Fibroblast of gingiva (primary cell): ENCODE measurements at regions not wholly inside any gene's neighbourhood (a gene's known extent, or its start where the extent isn't known, plus 50 kb on each side); places are given as distances from the start of the nearest gene placed in this dataset.
"Not testable (repeated sequence)": the region's sequence is repeated elsewhere in the genome, so short reads cannot be mapped to it uniquely, and the experiment has no call there.

ENCODE experiments used
- DNase-seq: peaks from one replicate; pipeline ENCODE4 v3.0.0-alpha.2; 2011; ENCODE audit warnings: low read depth

DNA sequence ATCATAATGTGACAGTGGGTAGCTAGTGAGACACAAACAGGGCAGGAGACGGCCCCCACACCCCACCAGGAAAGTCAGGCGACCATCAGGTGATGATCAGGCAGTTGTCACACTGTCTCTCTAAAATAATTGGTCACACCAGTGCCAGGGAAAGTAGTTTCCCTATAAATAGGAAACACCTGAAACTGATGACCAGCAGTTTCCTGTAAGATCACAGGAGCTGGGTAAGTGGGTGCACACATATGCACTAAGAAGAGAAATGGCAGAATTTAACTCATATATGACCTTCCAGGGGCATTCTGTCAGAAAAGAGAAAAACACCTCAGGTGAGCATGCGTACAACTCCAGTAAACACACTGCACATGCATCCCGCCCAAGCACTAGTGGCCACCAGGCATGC, 620.5 kb upstream of the GHITM start:
- no peak for DNase-seq

DNA sequence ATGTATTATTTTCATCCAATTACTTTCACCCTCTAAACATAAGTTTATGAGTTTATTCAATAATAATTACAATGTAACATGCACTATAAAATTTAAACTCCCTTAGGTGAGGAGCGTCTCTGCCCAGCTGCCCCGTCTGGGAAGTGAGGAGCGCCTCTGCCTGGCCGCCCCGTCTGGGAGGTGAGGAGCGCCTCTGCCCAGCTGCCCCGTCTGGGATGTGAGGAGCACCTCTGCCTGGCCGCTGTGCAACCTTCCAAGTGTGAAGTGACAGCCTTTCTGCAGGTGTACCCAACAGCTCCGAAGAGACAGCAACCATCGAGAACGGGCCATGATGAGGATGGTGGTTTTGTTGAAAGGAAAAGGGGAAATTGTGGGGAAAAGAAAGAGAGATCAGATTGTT, 618.9 kb upstream of the GHITM start:
- not testable (repeated sequence) for DNase-seq

DNA sequence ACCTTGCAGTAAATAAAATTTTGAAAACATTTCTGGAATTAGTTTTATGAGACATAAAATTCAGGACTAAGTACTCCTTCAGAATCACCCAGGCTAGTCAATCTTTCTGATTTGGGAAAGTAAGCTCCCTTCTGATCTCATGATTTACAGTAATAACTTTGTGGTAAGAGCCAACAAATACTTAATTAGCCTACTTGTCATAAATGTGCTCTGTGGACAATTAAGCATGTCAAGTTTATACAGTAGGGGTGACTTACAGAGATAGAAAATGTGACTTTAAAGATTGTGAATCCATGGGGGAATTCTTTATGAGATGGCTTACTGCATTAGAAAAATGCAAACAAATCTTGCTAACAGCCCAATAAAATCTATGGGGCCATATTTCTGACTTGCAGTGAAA, 616.9 kb upstream of the GHITM start:
- no peak for DNase-seq

DNA sequence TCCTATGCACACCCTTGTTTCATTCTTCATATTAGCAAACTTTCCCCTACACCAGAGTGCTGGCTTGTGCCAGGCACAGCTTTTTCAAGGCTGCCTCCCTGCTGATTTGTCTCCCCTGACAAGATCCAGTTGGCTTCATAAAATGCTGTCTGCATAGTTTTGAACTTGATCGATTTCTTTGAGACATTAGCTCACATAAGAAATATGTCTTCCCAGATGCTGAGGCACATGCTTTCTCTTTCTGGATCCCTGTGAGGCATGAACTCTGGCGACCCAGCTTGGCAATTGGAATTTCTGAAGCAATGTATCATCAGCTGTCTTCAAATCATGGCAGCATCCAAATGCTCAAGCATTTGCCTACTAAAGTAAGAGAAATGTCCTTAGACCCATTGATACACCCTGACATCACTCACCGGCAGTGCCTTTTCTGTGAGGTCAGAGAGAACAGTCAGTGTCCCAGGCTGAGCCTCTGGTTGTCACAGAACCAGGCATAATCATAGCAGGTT, 616.4 kb upstream of the GHITM start:
- no peak for DNase-seq

DNA sequence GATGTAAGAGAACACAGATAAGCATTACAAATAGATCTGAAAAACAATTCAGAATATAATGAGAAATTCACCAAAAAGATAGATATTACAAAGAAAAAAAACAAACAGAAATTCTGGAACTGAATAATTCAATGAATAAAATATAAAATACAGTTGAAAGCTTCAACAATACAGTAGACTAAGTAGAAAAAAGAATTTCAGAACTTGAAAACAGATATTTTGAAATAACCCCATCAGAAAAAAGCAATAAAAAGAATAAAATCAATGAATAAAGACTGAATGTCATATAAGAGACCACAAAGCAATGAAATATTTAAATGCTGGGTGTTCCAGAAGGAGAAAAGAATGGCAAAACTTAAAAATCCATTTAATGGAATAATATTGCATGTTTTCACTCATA, 611.4 kb upstream of the GHITM start:
- DNase-seq: no peak

DNA sequence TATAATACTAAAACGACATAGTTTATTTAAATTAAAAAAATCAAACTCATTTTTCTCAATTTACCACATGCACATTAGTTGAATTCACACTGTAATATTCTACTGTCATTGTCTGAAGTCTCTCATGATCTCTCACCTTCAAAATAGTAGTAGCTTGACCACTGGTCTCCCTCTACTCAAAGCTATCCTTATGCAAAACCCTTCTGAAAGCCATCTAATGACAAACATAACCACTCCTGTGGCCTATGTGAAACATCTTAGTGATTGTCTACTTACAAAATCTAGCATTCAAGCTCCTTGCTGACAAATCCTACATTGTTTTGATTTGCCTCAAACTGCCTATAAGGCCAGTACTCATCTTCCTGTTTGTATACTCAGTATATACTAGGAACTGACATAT, 606.0 kb upstream of the GHITM start:
- no peak for DNase-seq

DNA sequence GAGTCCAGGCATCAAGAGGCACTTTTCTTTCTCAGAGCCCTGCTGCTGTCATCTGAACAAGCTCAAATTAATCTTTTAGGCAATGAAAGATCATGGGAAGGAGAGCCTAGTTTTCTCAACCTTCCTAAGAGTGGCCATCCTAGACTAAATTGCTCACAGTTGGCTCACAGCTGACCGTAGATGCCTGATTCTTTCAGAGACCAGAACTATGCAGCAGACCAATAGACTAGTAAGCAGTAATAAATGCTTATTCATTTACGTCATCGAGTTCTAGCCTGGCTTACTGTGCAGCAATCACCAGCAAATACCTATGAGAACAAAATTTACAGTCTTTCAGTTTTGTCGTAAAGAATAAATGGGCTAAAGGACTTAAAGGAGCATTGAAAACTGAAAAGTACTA, 602.9 kb upstream of the GHITM start:
- no peak for DNase-seq

DNA sequence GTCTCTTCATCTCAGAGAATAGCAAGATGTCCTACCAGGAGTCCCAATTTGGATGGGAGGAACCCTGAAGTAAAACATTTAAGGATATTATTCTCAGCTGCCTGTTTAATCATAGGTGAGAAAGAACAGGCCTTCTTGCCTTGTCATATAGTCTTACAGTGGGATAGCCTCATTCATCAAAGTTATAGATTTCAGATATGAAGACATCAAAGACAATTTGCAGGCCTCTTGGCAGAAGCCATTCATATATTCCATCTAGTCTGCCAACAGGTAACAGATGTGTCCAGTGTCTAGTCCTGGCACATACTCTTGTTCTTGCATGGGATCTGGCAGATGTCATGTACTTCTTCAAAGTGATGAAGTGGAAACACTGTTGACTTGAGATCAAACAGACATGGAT, 601.3 kb upstream of the GHITM start:
- no peak for DNase-seq

DNA sequence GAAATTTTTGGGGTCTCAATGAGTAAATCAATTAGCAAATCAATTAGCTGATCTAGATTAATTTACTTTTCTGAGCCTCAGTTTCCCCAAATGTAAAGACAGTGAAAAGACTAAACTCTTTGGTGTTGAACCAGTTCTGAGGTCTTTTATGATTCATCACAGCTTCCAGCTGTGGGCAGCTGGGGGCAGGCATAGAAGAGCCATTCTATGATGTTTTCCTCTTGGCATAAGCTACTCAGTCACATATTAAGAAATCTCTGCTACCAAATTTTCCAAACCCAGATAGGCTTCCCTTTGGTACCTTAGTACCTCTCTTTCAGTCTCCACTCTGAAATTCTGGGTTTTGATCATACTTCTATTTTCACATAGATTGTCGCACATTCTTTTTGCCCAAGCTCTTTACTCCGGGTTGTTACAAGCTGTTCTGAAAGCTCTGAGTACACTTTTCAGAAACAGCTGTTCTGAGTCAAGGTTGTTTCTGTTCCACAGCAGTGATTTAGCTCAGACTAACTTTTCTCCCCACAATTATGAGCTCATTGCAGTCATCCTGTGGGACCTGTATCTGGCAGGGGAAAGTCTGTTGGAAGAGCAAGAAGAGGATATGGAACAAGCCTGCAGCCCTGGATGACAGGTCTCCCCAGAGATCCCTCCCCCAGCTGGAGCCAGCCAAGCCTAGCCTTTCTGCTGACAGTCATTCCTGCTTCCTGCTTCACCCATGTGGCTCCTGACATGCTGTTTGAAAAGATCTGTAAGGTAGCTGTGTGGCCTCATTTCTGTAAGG, 599.6 kb upstream of the GHITM start:
- DNase-seq: no peak

DNA sequence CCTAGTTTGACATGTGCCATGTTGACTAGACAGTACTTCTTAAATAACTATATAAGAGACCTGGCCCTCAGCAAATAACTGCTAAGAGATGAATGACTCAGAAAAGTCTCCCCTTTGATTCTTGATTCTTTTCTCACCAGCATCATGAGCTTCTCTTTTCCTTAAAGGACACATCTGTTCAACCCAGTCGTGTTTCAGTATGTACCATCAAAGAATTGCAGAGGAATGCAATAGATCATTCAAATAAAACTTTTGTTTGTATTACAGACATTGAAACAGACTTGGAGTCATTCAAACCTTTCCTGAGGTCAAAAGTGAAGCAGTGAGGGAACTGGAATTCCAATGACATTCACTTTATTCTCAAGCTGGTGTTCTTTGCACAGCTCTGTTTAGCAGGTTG, 598.3 kb upstream of the GHITM start:
- DNase-seq: no peak

DNA sequence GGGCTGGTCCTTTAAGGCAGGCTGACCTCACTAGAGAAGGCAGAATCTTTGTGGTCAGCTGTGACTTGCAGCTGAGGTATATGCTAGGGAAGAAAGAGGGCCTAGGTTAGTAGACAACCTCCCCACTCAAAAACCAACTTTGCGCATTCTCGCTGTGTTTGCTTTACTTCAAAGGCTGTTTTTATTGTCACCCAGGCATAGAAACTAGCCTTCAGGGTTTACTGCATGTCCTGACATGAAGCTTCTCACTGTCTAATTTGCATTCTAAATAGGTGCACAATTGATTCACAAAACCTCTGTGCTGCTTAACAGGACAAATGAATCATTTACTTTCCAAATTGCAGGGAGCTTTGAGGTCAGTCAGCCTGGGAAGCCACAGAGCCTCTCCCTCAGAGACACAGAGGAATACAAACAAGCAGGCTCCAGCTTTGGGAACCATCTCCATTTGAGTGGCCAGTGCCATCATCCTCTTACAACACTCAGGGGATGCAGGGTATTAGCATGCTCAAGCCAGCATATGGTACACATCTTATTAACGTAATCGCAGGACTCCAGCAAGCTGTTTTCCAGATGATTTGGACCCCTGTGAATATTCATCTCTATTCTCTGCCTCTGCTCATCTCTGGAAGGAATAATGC, 596.4 kb upstream of the GHITM start:
- no peak for DNase-seq

DNA sequence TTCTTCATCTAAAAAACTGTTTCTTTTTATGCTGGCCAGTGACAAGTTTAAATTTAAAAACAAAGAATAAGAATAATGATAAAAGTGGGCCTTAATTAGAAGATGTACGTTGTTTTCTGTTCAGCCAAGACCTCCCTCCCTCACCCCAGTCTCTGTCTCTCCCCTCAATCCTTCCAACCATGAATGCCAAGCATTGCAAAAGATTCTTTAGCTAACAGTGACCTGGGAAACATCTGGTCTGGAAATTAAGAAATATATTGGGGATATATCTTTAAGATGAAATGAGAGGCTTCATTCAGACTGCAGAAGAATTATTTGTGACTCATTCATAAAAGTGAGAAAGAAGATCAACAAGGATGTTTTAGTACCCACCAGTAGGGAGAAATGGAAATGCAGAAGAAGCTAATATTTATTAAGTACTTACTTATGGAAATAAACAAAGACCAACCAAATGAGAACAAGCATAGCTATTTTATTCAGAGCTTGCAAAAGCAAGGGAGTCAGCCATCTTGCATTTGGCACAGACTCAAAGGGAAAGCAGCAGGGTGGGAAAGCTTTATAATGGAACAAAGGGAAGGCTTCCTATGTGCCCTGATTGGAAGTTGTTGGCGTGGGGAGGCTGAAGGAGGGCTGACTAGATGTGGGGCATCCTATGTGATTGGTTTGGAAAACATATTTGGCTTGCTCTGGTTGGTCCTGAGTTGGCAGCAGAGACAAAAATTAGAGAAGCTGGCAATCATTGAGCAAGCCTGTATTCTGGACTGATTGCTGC, 595.4 kb upstream of the GHITM start:
- DNase-seq: no peak

DNA sequence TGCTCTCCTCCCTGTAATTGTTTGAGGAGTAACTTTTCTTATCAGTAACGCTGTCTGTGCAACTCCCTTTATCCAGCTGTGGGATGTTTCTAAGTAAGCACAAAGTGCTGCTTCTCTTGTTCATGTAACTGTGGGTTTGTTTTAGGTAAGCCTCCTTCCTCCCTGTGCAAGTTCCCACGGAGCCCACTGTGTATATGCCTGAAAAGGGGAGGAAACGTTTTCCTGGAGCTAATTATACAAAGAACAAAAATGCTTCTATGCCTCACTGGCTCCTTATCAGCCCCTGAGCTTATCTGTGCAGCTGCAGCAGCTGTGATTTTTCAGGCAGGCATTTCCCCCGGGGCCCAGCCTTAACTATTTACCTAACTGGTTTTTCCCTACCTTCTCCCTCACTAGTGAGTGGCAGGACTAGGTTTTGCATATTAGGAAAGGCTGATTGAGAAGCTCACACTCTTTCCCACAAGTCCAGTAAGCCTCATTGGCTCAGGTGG, 593.4 kb upstream of the GHITM start:
- DNase-seq: no peak

DNA sequence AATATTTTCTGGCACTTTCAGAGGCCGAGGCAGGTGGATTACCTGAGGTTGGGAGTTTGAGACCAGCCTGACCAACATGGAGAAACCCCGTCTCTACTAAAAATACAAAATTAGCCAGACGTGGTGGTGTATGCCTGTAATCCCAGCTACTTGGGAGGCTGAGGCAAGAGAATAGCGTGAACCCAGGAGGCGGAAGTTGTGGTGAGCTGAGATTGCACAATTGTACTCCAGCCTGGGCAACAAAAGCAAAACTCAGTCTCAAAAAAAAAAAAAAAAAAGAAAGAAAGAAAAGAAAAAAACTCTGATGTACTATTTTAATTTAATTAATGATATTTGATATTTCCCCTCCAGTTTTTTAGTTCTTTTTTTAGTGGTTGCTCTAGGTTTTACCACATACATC, 588.1 kb upstream of the GHITM start:
- DNase-seq: not testable (repeated sequence)

DNA sequence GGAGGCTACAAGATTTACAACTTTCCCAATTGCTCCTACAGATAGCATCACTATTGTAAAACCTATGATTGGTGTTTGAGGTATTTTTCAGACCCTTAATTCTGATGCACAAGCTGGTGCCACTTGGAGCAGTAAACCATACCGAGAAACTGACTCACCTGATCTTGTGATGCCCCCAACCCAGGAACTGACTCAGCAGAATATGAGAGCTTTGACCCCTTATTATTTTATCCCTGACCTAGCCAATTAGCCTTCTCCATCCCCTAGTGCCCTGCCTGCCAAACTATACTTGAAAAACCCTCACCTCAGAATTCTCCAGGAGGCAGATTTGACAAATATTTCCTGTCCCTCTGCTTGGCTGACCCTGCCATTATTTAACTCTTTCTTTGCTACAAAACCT, 585.9 kb upstream of the GHITM start:
- DNase-seq: no peak

DNA sequence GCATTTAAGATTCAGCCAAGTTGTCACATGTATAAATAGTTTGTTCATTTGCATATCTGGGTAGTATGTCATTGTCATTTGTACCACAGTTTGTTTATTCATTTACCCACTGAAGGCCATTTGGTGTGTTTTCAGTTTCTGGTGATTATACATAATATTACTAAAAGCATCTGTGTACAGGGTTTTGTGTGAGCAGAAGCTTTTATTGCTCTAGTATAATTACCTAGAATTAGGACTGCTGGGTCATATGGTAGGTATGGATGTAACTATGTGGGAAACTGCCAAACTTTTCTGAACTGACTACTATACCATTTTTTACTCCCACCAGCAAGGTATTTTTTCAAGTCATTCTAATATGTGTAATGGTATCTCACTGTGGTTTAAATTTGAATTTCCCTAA, 584.0 kb upstream of the GHITM start:
- DNase-seq: no peak

DNA sequence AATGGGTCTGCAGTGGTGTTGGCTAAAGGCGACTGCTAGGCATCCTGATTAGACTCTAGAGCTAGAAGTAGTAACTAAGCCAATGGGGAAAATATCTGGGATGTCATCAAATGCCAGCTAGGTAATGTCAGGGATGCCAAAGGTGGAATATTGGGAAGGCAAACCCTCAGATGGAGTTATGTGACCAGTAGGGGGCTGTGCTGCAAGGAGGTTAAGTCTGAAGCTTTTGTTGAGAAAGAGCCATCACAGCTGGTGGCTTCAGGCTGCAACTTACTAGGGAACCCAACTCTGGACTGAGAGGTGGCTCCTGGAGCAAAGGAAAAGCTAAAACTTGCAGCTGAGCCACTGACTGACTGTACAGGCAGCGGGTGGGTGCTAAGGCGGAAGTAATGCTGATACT, 576.9 kb upstream of the GHITM start:
- DNase-seq: no peak

DNA sequence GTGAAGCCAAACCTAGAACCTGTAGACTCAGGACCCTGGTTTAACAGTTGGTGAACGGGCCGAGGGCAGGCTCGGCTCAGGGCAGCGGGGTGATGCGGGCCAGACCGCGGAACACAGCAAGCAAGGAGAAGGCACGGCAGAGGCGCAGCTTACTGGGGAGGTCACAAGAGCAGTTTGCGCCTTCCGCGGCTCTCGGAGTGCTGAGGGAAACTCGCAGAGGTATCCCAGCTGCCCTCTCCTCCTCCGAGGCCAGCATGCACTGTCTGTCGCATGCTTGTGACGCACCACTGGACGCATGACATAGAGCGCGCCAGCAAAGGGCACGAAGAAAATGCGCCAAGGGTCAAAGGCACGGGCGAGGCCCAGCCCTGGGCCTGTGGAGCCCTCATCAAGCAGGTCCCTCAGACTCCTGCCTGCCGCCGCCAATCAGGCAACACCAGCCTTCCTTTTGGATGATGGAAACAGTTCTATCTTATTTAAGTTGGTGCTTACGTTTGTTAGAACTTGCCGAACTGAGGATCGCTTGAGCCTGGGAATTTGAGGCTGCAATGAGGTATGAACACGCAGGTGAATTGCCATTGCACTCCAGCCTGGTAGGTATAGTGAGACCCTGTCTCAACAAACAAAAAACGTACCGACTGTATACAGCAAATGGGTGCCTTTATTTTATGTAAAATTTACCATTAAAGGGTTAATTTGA, 574.3 kb upstream of the GHITM start:
- no peak for DNase-seq

DNA sequence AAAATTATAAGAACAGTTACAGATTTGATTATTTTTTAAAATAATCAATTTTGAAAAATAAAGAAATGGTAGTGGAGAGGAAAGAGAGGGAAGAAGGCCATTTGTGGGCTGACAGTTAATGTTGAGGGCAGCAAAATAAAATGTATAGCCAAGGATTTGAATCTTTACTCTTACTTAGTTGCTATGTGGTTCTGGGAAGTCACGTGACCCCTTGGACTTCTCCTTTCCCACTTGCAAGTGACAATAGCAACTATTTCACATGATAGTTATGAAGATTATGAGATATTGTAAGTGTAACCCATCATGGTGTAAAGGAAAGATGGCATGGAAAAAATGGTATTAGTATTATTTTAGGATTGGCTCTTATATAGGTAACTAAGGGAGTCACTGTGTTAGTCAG, 567.3 kb upstream of the GHITM start:
- no peak for DNase-seq

DNA sequence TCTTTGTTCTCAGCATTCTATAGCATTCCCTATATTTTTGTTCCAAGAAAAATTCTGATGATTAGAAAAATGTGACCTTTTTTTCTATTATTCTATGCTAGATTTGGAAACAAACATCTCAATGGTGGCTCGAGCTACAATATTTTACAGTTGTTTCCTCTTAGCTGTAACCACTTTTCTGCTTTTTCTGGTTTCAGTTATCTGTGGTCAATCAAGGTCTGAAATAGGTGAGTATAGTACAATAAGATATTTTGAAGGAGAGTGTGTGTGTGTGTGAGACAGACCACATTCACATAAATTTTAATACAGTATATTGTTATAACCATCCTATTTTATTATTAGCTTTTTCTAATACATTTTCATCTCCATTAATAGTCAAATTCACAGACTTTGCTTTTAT, 564.5 kb upstream of the GHITM start:
- no peak for DNase-seq

DNA sequence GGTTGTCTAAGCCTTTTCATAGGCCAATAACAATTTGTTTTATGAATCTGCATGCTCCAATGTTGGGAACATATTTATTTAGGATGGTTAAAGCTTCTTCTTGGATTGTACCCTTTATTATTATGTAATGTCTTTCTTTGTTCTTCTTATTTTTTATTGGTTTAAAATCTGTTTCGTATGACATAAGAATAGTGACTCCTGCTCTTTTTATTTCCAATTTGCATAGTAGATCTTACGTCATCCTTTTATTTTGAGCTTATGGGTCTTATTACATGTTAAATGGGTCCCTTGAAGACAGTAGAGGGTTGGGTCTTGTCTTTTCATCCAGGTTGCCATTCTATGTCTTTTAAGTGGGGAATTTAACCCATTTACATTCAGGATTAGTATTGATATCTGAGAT, 561.9 kb upstream of the GHITM start:
- DNase-seq: no peak

DNA sequence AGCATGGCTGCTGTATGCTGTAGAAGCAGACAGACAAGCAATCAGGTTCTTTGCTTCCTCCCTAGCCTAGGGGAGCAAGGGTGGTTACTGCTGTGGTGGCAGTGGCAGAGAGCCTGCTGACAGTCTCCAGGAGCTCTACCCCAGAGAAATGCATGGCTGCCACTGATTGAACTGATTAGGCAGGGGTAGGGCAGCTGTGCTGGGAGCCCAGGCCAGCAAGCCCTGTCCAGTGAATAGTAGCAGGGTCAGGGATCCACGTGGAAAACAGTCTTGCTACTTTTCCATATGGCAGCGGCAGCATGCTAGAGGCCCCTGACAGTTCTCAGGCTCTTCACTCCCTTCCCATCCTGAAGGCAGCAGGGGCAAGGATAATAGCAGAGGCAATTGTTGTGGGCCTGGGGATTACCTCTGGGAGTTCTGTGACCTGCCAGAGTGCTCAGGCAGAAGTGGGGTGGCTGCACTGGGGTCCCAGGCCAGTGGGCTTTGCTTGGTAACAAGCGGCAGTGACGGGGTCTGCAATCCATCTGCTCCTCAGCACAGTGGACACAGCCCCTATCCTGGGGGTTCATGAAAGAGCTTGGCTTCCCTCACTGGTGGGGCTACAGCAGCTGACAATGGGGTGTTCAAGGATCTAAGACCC, 558.8 kb upstream of the GHITM start:
- DNase-seq: no peak
